ENCODE measurements at regions not wholly inside any gene's neighbourhood (a gene's known extent, or its start where the extent isn't known, plus 50 kb on each side); places are given as distances from the start of the nearest gene placed in this dataset.
"Not testable (repeated sequence)": the region's sequence is repeated elsewhere in the genome, so short reads cannot be mapped to it uniquely, and the experiment has no call there.

GRCh38 chr16:65819136-65819898 is 547.2 kb upstream of the CDH5 start:
- no CpG with 5 or more reads among the region's 4 CpGs for WGBS (ENCODE audit: insufficient coverage)
- DNase-seq, result no peak
- Histone ChIP-seq H3K4me1 (ENCODE audit: control insufficient read depth in 1 of 2, extremely low read depth in 1 of 2, insufficient read depth in 2 of 2, low read length in 2 of 2) (no peaks in the 10 kb centered on the region), H3K4me3 (ENCODE audit: control insufficient read depth in 1 of 2, extremely low read depth in 1 of 2, low read length in 1 of 2) (no peak overlapping the region), H3K9me3 (no peaks in the 10 kb centered on the region), H3K36me3 (ENCODE audit: control insufficient read depth in 2 of 2, extremely low read depth in 1 of 2, insufficient read depth in 1 of 2, low read length in 1 of 2) (no peaks in the 10 kb centered on the region), H3K27ac (ENCODE audit: low read length) (no peak overlapping the region), H3K27me3 (replicated peaks in 1 of 2; ENCODE audit: control insufficient read depth in 2 of 2, extremely low read depth in 1 of 2, insufficient read depth in 2 of 2, low read length in 1 of 2) (no peaks in the 10 kb centered on the region)
- Mint-ChIP-seq H3K4me3 (no peak overlapping the region), H3K9me3 (peaks cover under 1 to 5% (median 3%) of the 10 kb centered on the region in 3 donors), H3K27ac (no peak overlapping the region), H3K27me3 (no peaks in the 10 kb centered on the region), H3K4me1 (no peaks in the 10 kb centered on the region), H3K36me3 (no peaks in the 10 kb centered on the region)
- ATAC-seq (replicated peaks in 1 of 4), result no peak
- CTCF ChIA-PET, result no interaction called here
- POLR2A ChIA-PET, result no interaction called here

- no CpG with 5 or more reads among the region's 2 CpGs for WGBS (ENCODE audit: insufficient coverage)
- CTCF ChIA-PET, result no interaction called here
- no peaks in the 10 kb centered on the region for H3K36me3 Mint-ChIP-seq
Measured at GRCh38 chr16:65817799-65818198, 548.7 kb upstream of the CDH5 start.

GRCh38 chr16:65817066-65817465 is 549.4 kb upstream of the CDH5 start:
- Histone ChIP-seq H3K36me3 (ENCODE audit: control insufficient read depth in 2 of 2, extremely low read depth in 1 of 2, insufficient read depth in 1 of 2, low read length in 1 of 2) (no peaks in the 10 kb centered on the region), H3K27me3 (replicated peaks in 1 of 2; ENCODE audit: control insufficient read depth in 2 of 2, extremely low read depth in 1 of 2, insufficient read depth in 2 of 2, low read length in 1 of 2) (no peaks in the 10 kb centered on the region), H3K27ac (ENCODE audit: low read length) (no peak overlapping the region), H3K4me3 (ENCODE audit: control insufficient read depth in 1 of 2, extremely low read depth in 1 of 2, low read length in 1 of 2) (no peak overlapping the region), H3K4me1 (ENCODE audit: control insufficient read depth in 1 of 2, extremely low read depth in 1 of 2, insufficient read depth in 2 of 2, low read length in 2 of 2) (no peaks in the 10 kb centered on the region), H3K9me3 (no peaks in the 10 kb centered on the region)
- POLR2A ChIA-PET, result no interaction called here
- Mint-ChIP-seq H3K9me3 (peaks cover 3 to 6% (median 5%) of the 10 kb centered on the region in 3 donors), H3K4me3 (no peak overlapping the region), H3K4me1 (no peaks in the 10 kb centered on the region), H3K36me3 (no peaks in the 10 kb centered on the region), H3K27ac (no peak overlapping the region), H3K27me3 (peaks cover 0 to 6% of the 10 kb centered on the region in 2 donors)
- WGBS (ENCODE audit: insufficient coverage), result no CpG with 5 or more reads among the region's 3 CpGs
- CTCF ChIA-PET, result no interaction called here
- ATAC-seq (replicated peaks in 1 of 4), result no peak
- no peak for DNase-seq

More at GRCh38 chr16:65817799-65818198, 548.7 kb upstream of the CDH5 start:
- no peak overlapping the region for H3K27ac ChIP-seq (ENCODE audit: low read length)
- H3K4me3 Mint-ChIP-seq, result no peak overlapping the region
- H3K27me3 Mint-ChIP-seq, result peaks cover 0 to 1% of the 10 kb centered on the region in 2 donors
- no peaks in the 10 kb centered on the region for H3K4me1 ChIP-seq (ENCODE audit: control insufficient read depth in 1 of 2, extremely low read depth in 1 of 2, insufficient read depth in 2 of 2, low read length in 2 of 2)
- POLR2A ChIA-PET, result no interaction called here
- H3K4me3 ChIP-seq (ENCODE audit: control insufficient read depth in 1 of 2, extremely low read depth in 1 of 2, low read length in 1 of 2), result no peak overlapping the region
- H3K27me3 ChIP-seq (replicated peaks in 1 of 2; ENCODE audit: control insufficient read depth in 2 of 2, extremely low read depth in 1 of 2, insufficient read depth in 2 of 2, low read length in 1 of 2), result no peaks in the 10 kb centered on the region
- H3K36me3 ChIP-seq (ENCODE audit: control insufficient read depth in 2 of 2, extremely low read depth in 1 of 2, insufficient read depth in 1 of 2, low read length in 1 of 2), result no peaks in the 10 kb centered on the region
- peaks cover 1 to 5% (median 3%) of the 10 kb centered on the region in 3 donors for H3K9me3 Mint-ChIP-seq
- no peak for DNase-seq
- H3K4me1 Mint-ChIP-seq, result no peaks in the 10 kb centered on the region
- ATAC-seq (replicated peaks in 1 of 4), result no peak
- H3K9me3 ChIP-seq, result no peaks in the 10 kb centered on the region
- no peak overlapping the region for H3K27ac Mint-ChIP-seq

- Histone ChIP-seq H3K36me3 (ENCODE audit: control insufficient read depth in 2 of 2, extremely low read depth in 1 of 2, insufficient read depth in 1 of 2, low read length in 1 of 2) (no peaks in the 10 kb centered on the region), H3K27ac (ENCODE audit: low read length) (no peak overlapping the region), H3K9me3 (no peaks in the 10 kb centered on the region), H3K4me3 (ENCODE audit: control insufficient read depth in 1 of 2, extremely low read depth in 1 of 2, low read length in 1 of 2) (no peak overlapping the region), H3K4me1 (ENCODE audit: control insufficient read depth in 1 of 2, extremely low read depth in 1 of 2, insufficient read depth in 2 of 2, low read length in 2 of 2) (no peaks in the 10 kb centered on the region), H3K27me3 (replicated peaks in 1 of 2; ENCODE audit: control insufficient read depth in 2 of 2, extremely low read depth in 1 of 2, insufficient read depth in 2 of 2, low read length in 1 of 2) (no peaks in the 10 kb centered on the region)
- no CpG with 5 or more reads among the region's 2 CpGs for WGBS (ENCODE audit: insufficient coverage)
- ATAC-seq (replicated peaks in 1 of 4) (no peak), DNase-seq (no peak)
- CTCF ChIA-PET, result no interaction called here
- POLR2A ChIA-PET, result no interaction called here
- Mint-ChIP-seq H3K36me3 (no peaks in the 10 kb centered on the region), H3K4me3 (no peak overlapping the region), H3K9me3 (peaks cover 3 to 11% (median 5%) of the 10 kb centered on the region in 3 donors), H3K4me1 (no peaks in the 10 kb centered on the region), H3K27me3 (peaks cover 0 to 6% of the 10 kb centered on the region in 2 donors), H3K27ac (no peak overlapping the region)
Measured at GRCh38 chr16:65816556-65816955, 549.9 kb upstream of the CDH5 start.

GRCh38 chr16:65815707-65816106 is 550.8 kb upstream of the CDH5 start:
- no peaks in the 10 kb centered on the region for H3K4me1 ChIP-seq (ENCODE audit: control insufficient read depth in 1 of 2, extremely low read depth in 1 of 2, insufficient read depth in 2 of 2, low read length in 2 of 2)
- H3K9me3 ChIP-seq, result no peaks in the 10 kb centered on the region
- no peaks in the 10 kb centered on the region for H3K36me3 ChIP-seq (ENCODE audit: control insufficient read depth in 2 of 2, extremely low read depth in 1 of 2, insufficient read depth in 1 of 2, low read length in 1 of 2)
- H3K4me1 Mint-ChIP-seq, result no peaks in the 10 kb centered on the region
- H3K27me3 ChIP-seq (replicated peaks in 1 of 2; ENCODE audit: control insufficient read depth in 2 of 2, extremely low read depth in 1 of 2, insufficient read depth in 2 of 2, low read length in 1 of 2), result no peaks in the 10 kb centered on the region
- H3K27me3 Mint-ChIP-seq, result peaks cover 0 to 6% of the 10 kb centered on the region in 2 donors
- no peaks in the 10 kb centered on the region for H3K36me3 Mint-ChIP-seq
- H3K27ac ChIP-seq (ENCODE audit: low read length), result no peak overlapping the region
- ATAC-seq (replicated peaks in 1 of 4) (no peak), DNase-seq (no peak)
- H3K9me3 Mint-ChIP-seq, result peaks cover 3 to 11% (median 5%) of the 10 kb centered on the region in 3 donors
- H3K4me3 ChIP-seq (ENCODE audit: control insufficient read depth in 1 of 2, extremely low read depth in 1 of 2, low read length in 1 of 2), result no peak overlapping the region
- ChIA-PET POLR2A (no interaction called here), CTCF (no interaction called here)
- WGBS (ENCODE audit: insufficient coverage), result no CpG with 5 or more reads among the region's 1 CpG
- no peak overlapping the region for H3K4me3 Mint-ChIP-seq
- H3K27ac Mint-ChIP-seq, result no peak overlapping the region

GRCh38 chr16:65813879-65814278 is 552.6 kb upstream of the CDH5 start:
- H3K36me3 ChIP-seq (ENCODE audit: control insufficient read depth in 2 of 2, extremely low read depth in 1 of 2, insufficient read depth in 1 of 2, low read length in 1 of 2); H3K9me3 ChIP-seq; H3K27me3 Mint-ChIP-seq; H3K4me3 Mint-ChIP-seq; H3K27ac Mint-ChIP-seq; ATAC-seq (replicated peaks in 1 of 4); CTCF ChIA-PET; H3K27ac ChIP-seq (ENCODE audit: low read length); H3K4me3 ChIP-seq (ENCODE audit: control insufficient read depth in 1 of 2, extremely low read depth in 1 of 2, low read length in 1 of 2); H3K4me1 Mint-ChIP-seq; H3K27me3 ChIP-seq (replicated peaks in 1 of 2; ENCODE audit: control insufficient read depth in 2 of 2, extremely low read depth in 1 of 2, insufficient read depth in 2 of 2, low read length in 1 of 2); DNase-seq; H3K4me1 ChIP-seq (ENCODE audit: control insufficient read depth in 1 of 2, extremely low read depth in 1 of 2, insufficient read depth in 2 of 2, low read length in 2 of 2); POLR2A ChIA-PET; H3K36me3 Mint-ChIP-seq: not testable (repeated sequence)
- peaks cover 3 to 11% (median 5%) of the 10 kb centered on the region in 3 donors for H3K9me3 Mint-ChIP-seq
- 89% methylated on average over 3 of the region's 7 CpGs for WGBS (ENCODE audit: insufficient coverage)

GRCh38 chr16:65809627-65810026 is 556.9 kb upstream of the CDH5 start:
- H3K9me3 Mint-ChIP-seq, result peaks cover 0 to 24% (median 4%) of the 10 kb centered on the region in 3 donors
- H3K4me3 ChIP-seq (ENCODE audit: control insufficient read depth in 1 of 2, extremely low read depth in 1 of 2, low read length in 1 of 2), result no peak overlapping the region
- H3K4me1 ChIP-seq (ENCODE audit: control insufficient read depth in 1 of 2, extremely low read depth in 1 of 2, insufficient read depth in 2 of 2, low read length in 2 of 2), result no peaks in the 10 kb centered on the region
- no peaks in the 10 kb centered on the region for H3K36me3 Mint-ChIP-seq
- DNase-seq (no peak), ATAC-seq (replicated peaks in 1 of 4) (no peak)
- H3K36me3 ChIP-seq (ENCODE audit: control insufficient read depth in 2 of 2, extremely low read depth in 1 of 2, insufficient read depth in 1 of 2, low read length in 1 of 2), result no peaks in the 10 kb centered on the region
- no peaks in the 10 kb centered on the region for H3K27me3 ChIP-seq (replicated peaks in 1 of 2; ENCODE audit: control insufficient read depth in 2 of 2, extremely low read depth in 1 of 2, insufficient read depth in 2 of 2, low read length in 1 of 2)
- H3K4me3 Mint-ChIP-seq, result no peak overlapping the region
- H3K9me3 ChIP-seq, result no peaks in the 10 kb centered on the region
- H3K27ac ChIP-seq (ENCODE audit: low read length), result no peak overlapping the region
- POLR2A ChIA-PET, result no interaction called here
- CTCF ChIA-PET, result no interaction called here
- H3K27me3 Mint-ChIP-seq, result peaks cover 2 to 10% of the 10 kb centered on the region in 2 donors
- no peaks in the 10 kb centered on the region for H3K4me1 Mint-ChIP-seq
- no peak overlapping the region for H3K27ac Mint-ChIP-seq
- WGBS (ENCODE audit: insufficient coverage), result 80% methylated on average over 8 of the region's 8 CpGs

Data from T-cell (primary cell).